CD4-positive, alpha-beta T cell treated with Interleukin-6 at 100 ng/mL for 8 hours (primary cell): ENCODE measurements at regions not wholly inside any gene's neighbourhood (a gene's known extent, or its start where the extent isn't known, plus 50 kb on each side); places are given as distances from the start of the nearest gene placed in this dataset.

Source experiments
- DNase-seq: peaks from one replicate; pipeline ENCODE4 v3.0.0-alpha.2; 2020; ENCODE audit warnings: mixed read lengths, low spot score

GRCh38 chr1:222288053-222288452, 259.9 kb downstream of the HHIPL2 start:
- DNase-seq, result no peak

- DNase-seq, result no peak
Observed at GRCh38 chr1:222286011-222286410, 261.9 kb downstream of the HHIPL2 start.

- DNase-seq, result no peak
Observed at GRCh38 chr1:222285526-222285925, 262.4 kb downstream of the HHIPL2 start.

GRCh38 chr1:222284466-222284865, 263.4 kb downstream of the HHIPL2 start:
- DNase-seq, result no peak

- DNase-seq, result no peak
Observed at GRCh38 chr1:222283147-222283768, 264.6 kb downstream of the HHIPL2 start.

GRCh38 chr1:222279591-222279990, 268.3 kb downstream of the HHIPL2 start:
- no peak for DNase-seq

- no peak for DNase-seq
Observed at GRCh38 chr1:222278501-222278900, 269.4 kb downstream of the HHIPL2 start.

- no peak for DNase-seq
Observed at GRCh38 chr1:222275729-222276465, 272.0 kb downstream of the HHIPL2 start.

GRCh38 chr1:222275001-222275728, 272.7 kb downstream of the HHIPL2 start:
- no peak for DNase-seq

GRCh38 chr1:222266223-222267196, 281.4 kb downstream of the HHIPL2 start:
- DNase-seq, result no peak

GRCh38 chr1:222263791-222264190, 284.1 kb downstream of the HHIPL2 start:
- DNase-seq, result no peak

- DNase-seq, result no peak
Observed at GRCh38 chr1:222257027-222257426, 290.9 kb downstream of the HHIPL2 start.

- DNase-seq, result no peak
Observed at GRCh38 chr1:222256058-222256457, 291.8 kb downstream of the HHIPL2 start.

- DNase-seq, result no peak
Observed at GRCh38 chr1:222252788-222253187, 295.1 kb downstream of the HHIPL2 start.

- DNase-seq, result no peak
Observed at GRCh38 chr1:222251847-222252246, 296.1 kb downstream of the HHIPL2 start.

GRCh38 chr1:222250376-222250775, 297.5 kb downstream of the HHIPL2 start:
- no peak for DNase-seq

- DNase-seq, result no peak
Observed at GRCh38 chr1:222247811-222248310, 300.0 kb downstream of the HHIPL2 start.

GRCh38 chr1:222247081-222247480, 300.8 kb downstream of the HHIPL2 start:
- no peak for DNase-seq

GRCh38 chr1:222243902-222244301, 304.0 kb downstream of the HHIPL2 start:
- no peak for DNase-seq

GRCh38 chr1:222242492-222242891, 305.4 kb downstream of the HHIPL2 start:
- no peak for DNase-seq

GRCh38 chr1:222241410-222241809, 306.5 kb downstream of the HHIPL2 start:
- no peak for DNase-seq
